K562 (cell line): ENCODE measurements at regions not wholly inside any gene's neighbourhood (a gene's known extent, or its start where the extent isn't known, plus 50 kb on each side); places are given as distances from the start of the nearest gene placed in this dataset.

Experiments
- POLR2A ChIP-seq: fragments of 450-650 bp; conservative IDR thresholded peaks from 2 replicates; pipeline ENCODE4 v1.6.1; 2016
- ZFP30 ChIP-seq: fragments of 250-450 bp; sonication (Bioruptor Pico); IDR thresholded peaks from 2 replicates; pipeline ENCODE4 v1.8.0; 2022; ENCODE audit warnings: moderate library complexity, mild to moderate bottlenecking, inconsistent platforms, borderline replicate concordance
- TF ChIP-seq, protein P1 (sequence below): sonication (generic); formaldehyde crosslinking; IDR thresholded peaks from 2 replicates; pipeline ENCODE4 v1.8.1; 2023; ENCODE audit warnings: mild to moderate bottlenecking, missing genetic modification reagents

DNA sequence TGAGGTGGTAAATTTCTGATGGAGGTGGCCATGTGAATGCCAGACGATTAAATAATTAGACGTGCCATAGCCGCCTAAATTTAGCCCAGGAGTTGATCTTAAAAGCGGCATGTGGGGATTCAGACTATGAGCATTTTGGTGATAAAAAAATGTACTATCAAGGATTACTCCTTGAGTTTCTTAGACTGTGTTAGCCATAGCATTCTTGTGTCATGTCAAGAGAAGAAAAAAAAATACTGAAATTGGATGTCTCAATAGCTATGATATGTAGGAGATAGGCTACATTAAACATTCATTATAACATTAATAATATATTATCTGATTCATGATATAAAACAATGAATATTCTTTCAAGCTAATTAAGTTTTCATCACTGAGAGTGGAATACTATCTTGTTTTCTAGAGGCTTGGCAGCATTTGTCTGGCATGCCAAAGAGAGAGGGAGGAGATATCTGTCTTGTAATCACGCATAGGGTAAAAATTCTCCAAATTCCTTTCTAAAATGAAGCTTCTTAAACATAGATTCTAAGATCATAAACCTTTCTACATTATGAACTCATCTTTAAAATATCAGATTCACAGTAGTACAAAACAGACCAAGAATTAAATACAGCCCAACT is 727.0 kb downstream of the C12orf50 start:
- TF ChIP-seq ZFP30: no peak
- TF ChIP-seq, protein P1, sequence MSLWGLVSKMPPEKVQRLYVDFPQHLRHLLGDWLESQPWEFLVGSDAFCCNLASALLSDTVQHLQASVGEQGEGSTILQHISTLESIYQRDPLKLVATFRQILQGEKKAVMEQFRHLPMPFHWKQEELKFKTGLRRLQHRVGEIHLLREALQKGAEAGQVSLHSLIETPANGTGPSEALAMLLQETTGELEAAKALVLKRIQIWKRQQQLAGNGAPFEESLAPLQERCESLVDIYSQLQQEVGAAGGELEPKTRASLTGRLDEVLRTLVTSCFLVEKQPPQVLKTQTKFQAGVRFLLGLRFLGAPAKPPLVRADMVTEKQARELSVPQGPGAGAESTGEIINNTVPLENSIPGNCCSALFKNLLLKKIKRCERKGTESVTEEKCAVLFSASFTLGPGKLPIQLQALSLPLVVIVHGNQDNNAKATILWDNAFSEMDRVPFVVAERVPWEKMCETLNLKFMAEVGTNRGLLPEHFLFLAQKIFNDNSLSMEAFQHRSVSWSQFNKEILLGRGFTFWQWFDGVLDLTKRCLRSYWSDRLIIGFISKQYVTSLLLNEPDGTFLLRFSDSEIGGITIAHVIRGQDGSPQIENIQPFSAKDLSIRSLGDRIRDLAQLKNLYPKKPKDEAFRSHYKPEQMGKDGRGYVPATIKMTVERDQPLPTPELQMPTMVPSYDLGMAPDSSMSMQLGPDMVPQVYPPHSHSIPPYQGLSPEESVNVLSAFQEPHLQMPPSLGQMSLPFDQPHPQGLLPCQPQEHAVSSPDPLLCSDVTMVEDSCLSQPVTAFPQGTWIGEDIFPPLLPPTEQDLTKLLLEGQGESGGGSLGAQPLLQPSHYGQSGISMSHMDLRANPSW: no peak
- no peak for TF ChIP-seq POLR2A
